DMS53 treated with DMSO at 0.1 percent for 48 hours (cell line): ENCODE measurements at regions not wholly inside any gene's neighbourhood (a gene's known extent, or its start where the extent isn't known, plus 50 kb on each side); places are given as distances from the start of the nearest gene placed in this dataset.

ENCODE experiments used
- DNase-seq: peaks from one replicate; lab custom pipeline; 2025; ENCODE audit not compliant: unreplicated experiment; lab: John Stamatoyannopoulos, UW

DNA sequence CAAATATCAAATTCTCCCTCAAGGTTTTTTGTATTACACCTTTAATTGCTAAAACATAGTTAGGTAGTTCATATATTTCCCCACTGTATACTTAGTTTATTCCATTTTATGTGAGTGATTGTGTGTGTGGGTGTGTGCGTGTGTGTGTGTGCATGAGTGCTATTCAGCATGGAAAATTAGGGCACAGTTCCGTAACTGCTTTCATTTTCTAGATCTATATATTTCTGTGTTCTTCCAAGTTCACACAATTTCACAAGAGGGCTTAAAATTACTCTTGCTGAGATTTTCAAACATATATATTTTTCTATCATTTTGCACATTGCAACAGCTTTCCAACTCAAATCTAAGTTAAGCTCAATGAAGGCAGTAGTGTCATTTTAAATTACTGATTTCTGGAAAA is 782.9 kb upstream of the SOX9 start:
- no peak for DNase-seq

DNA sequence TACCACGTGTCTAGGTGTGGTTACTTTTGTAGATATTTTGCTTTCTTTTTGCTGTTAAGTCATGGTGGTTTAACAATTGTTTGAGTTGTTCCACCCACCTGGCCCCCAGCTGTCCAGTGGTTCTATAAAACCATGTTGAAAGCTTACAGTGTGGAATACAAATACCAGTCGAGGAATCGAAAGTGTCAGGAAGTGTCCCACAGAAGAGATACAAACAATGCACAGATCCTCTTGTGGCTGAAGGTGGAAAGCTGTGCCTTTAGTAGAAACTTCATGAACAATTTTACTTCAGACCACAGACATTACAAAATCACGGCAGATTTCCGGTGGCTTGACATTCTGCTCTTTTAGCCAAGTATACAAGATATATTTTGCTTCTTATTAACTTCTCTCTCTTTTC is 782.4 kb upstream of the SOX9 start:
- DNase-seq, result no peak

DNA sequence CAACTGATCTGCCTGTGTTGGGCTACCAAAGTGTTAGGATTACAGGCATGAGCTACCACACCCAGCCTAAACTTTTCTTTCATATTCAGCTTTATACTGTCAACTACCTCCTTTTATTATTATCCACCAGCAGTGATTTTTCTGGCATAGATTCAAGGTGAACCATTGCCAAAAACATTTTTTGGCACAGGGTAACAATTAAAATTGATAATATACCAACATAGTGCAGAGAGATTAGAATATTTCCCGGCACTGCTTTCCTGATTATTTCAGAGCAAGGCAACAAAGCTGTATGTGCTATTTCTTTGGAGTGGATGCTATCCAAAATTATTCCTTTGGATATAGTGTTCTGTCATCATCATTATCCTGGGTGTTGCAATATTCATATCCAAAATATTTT is 781.6 kb upstream of the SOX9 start:
- no peak for DNase-seq

- no peak for DNase-seq
Observed at GRCh38 chr17:71342737-71343136, 778.1 kb upstream of the SOX9 start.

- no peak for DNase-seq
Observed at GRCh38 chr17:71349908-71350600, 770.8 kb upstream of the SOX9 start.

- no peak for DNase-seq
Observed at GRCh38 chr17:71360301-71360700, 760.5 kb upstream of the SOX9 start.

- DNase-seq, result no peak
Observed at GRCh38 chr17:71361656-71362450, 759.0 kb upstream of the SOX9 start.

- no peak for DNase-seq
Observed at GRCh38 chr17:71363661-71364060, 757.2 kb upstream of the SOX9 start.

- no peak for DNase-seq
Observed at GRCh38 chr17:71371809-71372208, 749.0 kb upstream of the SOX9 start.

GRCh38 chr17:71375948-71376347 is 744.9 kb upstream of the SOX9 start:
- DNase-seq, result no peak

DNA sequence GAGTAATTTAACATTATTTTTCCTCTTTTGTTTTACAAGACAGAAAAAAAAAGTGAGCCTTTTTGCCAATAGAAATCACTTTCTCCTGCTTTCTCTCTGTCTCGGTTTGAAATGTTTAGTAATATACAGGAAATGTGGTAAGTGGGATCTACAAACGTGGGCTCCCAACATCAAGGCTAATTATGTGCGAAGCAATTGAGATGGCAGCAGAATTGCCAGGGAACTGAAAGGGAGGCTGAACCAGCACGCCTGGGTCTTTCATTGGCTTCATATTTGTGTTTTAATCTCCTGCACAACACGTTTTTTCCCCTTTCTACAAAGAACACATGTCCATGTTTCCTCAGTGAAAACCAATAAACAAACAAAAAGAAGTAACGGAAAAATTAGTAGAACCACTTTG is 743.9 kb upstream of the SOX9 start:
- no peak for DNase-seq

GRCh38 chr17:71378036-71378435 is 742.8 kb upstream of the SOX9 start:
- no peak for DNase-seq

- DNase-seq, result no peak
Observed at GRCh38 chr17:71378741-71379140, 742.1 kb upstream of the SOX9 start.

DNA sequence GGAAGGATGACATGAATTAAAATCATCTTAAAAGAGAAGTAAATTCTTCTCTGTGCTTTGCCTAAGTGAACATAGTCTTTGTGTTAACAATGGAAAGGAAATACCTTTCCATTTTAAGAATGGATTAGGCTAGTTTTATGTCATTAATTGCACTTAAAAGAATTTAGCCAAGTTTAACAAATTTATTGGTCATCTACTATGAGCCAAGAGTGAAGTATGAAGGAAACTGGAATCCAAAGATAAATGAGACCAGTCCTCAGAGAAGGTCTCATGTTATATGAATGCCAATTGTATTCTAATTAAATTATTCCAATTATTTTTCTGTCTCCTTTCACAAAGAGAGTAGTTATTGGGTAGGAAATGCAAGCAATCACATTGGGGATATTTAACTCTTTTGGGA is 741.3 kb upstream of the SOX9 start:
- no peak for DNase-seq

GRCh38 chr17:71380535-71380934 is 740.3 kb upstream of the SOX9 start:
- no peak for DNase-seq

GRCh38 chr17:71380936-71381335 is 739.9 kb upstream of the SOX9 start:
- DNase-seq, result no peak

DNA sequence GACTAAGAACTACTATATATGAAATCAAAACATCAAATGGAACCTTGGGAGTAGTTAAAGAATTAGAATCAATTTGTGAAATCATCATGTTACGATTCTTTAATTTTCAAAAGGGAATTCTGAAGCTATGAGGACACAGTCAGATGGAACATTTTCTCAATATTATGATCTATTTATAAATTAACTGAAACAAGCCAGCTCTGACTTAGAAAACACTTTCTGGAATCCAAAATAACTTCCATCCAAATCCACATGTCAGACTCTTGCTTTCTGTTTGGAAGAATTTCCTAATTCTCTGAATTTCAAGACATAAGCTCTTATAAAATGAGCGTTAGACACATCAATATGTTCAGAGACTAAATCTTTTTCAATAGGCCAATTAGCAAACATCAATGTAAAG is 737.7 kb upstream of the SOX9 start:
- no peak for DNase-seq

DNA sequence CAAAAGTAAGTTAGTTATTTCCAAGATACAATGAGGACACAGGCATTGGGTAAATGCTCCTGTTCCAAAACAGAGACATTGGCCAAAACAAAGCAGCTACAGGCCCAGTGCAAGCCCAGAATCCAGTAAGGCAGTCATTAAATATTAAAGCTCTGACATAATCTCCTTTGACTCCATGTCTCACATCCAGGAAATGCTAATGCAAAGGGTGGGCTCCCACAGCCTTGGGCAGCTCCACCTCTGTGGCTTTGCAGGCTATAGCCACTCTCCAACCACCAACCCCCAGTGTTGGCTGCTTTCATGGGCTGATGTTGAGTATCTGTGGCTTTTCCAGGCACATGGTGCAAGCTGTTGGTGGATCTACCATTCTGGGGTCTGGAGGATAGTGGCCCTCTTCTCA is 733.4 kb upstream of the SOX9 start:
- no peak for DNase-seq

DNA sequence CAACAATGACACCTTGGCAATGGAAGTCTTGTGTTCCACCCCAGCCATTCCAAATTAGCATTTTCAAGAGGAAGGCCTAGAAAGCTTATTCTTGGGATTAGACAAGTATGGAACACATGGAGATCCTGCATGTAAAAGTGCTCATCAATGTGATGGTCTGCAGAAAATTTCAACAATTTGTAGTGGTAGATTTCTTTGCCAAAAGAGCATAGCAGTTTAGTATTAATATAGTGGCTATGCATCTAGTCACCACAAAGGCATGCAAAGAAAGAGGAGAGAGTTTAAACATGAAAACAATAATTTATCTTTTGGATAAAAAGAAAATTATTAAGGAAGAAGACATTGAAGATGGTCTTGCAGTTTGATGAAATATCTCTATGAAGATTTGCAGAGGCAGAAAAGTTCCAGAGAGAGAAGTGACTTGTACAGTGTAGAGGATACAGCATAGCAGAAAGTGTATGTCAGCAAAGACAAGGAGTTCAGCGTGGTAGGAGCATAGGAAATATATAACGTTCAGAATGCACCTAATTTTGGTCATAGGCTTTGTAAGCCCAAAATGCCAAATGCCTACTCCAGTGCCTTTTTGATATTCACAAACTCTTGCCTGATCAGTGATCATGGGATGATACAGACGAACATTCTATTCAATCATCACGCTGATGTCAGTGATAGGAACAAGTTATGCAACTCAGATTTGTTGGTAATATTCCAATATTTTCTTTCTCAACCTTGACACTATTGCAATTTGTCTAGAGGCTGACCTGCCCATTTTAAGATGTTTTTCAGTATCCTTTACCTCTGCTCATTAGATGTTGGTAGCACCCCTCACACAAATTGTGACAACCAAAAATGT is 727.9 kb upstream of the SOX9 start:
- DNase-seq, result no peak

DNA sequence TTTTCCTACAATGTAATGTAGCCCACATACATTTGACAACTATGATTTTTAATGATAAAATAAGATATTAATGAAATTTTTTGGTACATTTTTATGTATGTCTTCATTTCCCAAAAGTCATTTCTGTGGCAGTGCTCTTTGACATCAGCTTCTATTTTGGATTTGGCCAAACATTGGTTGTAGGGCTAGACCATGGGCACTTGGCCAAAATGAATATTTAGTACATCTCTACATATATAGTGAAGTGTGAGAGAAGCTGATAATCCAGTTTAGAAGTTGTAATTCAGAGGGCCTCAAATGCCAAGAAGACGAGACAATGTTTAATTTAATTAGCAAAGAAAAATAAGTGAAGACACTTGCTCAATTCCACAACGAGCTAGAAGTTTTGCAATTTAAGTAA is 724.9 kb upstream of the SOX9 start:
- DNase-seq, result no peak

DNA sequence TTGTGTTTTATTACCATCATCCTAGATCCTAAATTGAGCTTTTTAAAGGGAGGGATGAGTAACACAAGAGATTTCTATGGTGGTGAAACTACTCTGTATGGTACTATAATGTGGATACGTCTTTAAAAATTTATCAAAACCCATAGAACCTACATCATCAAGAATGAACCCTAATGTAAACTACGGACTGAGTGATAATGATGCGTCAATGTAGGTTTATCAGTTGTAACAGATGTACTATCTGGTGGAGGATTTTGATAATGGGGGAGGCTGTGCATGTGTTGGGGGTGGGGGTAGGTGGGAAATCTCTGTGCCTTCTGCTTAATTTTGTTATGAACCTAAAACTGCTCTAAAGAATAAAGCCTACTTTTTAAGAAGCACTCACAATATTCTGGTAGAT is 724.1 kb upstream of the SOX9 start:
- no peak for DNase-seq

DNA sequence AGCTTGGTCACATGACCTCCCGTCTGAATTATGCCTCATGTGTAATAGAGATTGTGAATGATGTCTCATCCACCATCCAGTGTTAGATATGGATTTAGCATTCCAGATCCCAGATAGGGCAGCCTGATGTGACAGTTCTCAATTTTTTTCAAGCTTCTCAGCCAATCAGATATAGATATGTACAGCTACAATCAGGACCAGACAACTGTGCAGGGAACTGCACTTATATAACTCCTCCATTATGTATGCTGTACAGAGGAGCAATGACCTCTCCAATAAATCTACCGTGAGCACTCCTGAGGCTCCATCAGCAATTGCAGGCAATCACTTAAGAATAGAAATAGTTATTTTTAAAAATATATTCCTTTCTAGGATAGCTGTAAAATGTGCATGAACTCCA is 722.8 kb upstream of the SOX9 start:
- no peak for DNase-seq
